HG02642 (cell line): ENCODE measurements at regions not wholly inside any gene's neighbourhood (a gene's known extent, or its start where the extent isn't known, plus 50 kb on each side); places are given as distances from the start of the nearest gene placed in this dataset.

Experiments used
- ATAC-seq: cut with Tn5 transposase; IDR thresholded peaks from one replicate; pipeline ENCODE4 v1.9.1; 2021; ENCODE audit warnings: mild to moderate bottlenecking; ENCODE audit not compliant: unreplicated experiment, poor library complexity

- ATAC-seq, result no peak
Measured at GRCh38 chr2:138170485-138170884, 206.2 kb downstream of the HNMT start.

- ATAC-seq, result no peak
Measured at GRCh38 chr2:138171244-138171643, 207.0 kb downstream of the HNMT start.

- no peak for ATAC-seq
Measured at GRCh38 chr2:138175066-138175465, 210.8 kb downstream of the HNMT start.

- ATAC-seq, result no peak
Measured at GRCh38 chr2:138176862-138177439, 212.7 kb downstream of the HNMT start.

- no peak for ATAC-seq
Measured at GRCh38 chr2:138177693-138178092, 213.4 kb downstream of the HNMT start.

GRCh38 chr2:138180692-138181386 lies 216.6 kb downstream of the HNMT start:
- ATAC-seq, result no peak

- no peak for ATAC-seq
Measured at GRCh38 chr2:138182250-138182936, 218.1 kb downstream of the HNMT start.

GRCh38 chr2:138182937-138183312 lies 218.7 kb downstream of the HNMT start:
- ATAC-seq, result no peak

GRCh38 chr2:138183705-138184104 lies 219.4 kb downstream of the HNMT start:
- ATAC-seq, result no peak

GRCh38 chr2:138184428-138184827 lies 220.2 kb downstream of the HNMT start:
- ATAC-seq, result no peak

GRCh38 chr2:138185827-138186226 lies 221.6 kb downstream of the HNMT start:
- ATAC-seq, result no peak

GRCh38 chr2:138187221-138187620 lies 222.9 kb downstream of the HNMT start:
- ATAC-seq, result no peak

- ATAC-seq, result no peak
Measured at GRCh38 chr2:138190999-138191398, 226.7 kb downstream of the HNMT start.

GRCh38 chr2:138193416-138194213 lies 229.3 kb downstream of the HNMT start:
- no peak for ATAC-seq

GRCh38 chr2:138201286-138201685 lies 237.0 kb downstream of the HNMT start:
- ATAC-seq, result no peak

- ATAC-seq, result no peak
Measured at GRCh38 chr2:138202762-138203161, 238.5 kb downstream of the HNMT start.

- no peak for ATAC-seq
Measured at GRCh38 chr2:138205281-138205680, 241.0 kb downstream of the HNMT start.

- no peak for ATAC-seq
Measured at GRCh38 chr2:138207074-138207930, 243.0 kb downstream of the HNMT start.

GRCh38 chr2:138209009-138209408 lies 244.7 kb downstream of the HNMT start:
- no peak for ATAC-seq

GRCh38 chr2:138210487-138210886 lies 246.2 kb downstream of the HNMT start:
- ATAC-seq, result no peak
